ENCODE measurements at regions not wholly inside any gene's neighbourhood (a gene's known extent, or its start where the extent isn't known, plus 50 kb on each side); places are given as distances from the start of the nearest gene placed in this dataset.

GRCh38 chr1:74834261-74834660 lies 101.3 kb downstream of the TYW3 start:
- intact Hi-C loops (cut with micrococcal nuclease): no loop called here
- H3K4me1 ChIP-seq (ENCODE audit: control insufficient read depth in 1 of 2, insufficient read depth in 2 of 2, low read length in 2 of 2): no peaks in the 10 kb centered on the region
- CTCF ChIA-PET: no interaction called here
- H2AFZ ChIP-seq (ENCODE audit: low read depth, low read length, poor library complexity, severe bottlenecking): no peak overlapping the region
- BruUV-seq (replicated peaks): no TSS peak
- no peak for TF ChIP-seq REST (IDR thresholded peaks at IDR 0.05; ENCODE audit: low read depth)
- POLR2A ChIA-PET: no interaction called here
- no peaks in the 10 kb centered on the region for H3K9me2 ChIP-seq (ENCODE audit: insufficient read depth)
- ATAC-seq (no peak), DNase-seq (ENCODE audit: low read depth, low spot score) (no peak)
- H3K36me3 ChIP-seq (ENCODE audit: control insufficient read depth in 1 of 2, insufficient read depth in 2 of 2, low read length in 2 of 2): no peaks in the 10 kb centered on the region
- H4K20me1 ChIP-seq (ENCODE audit: insufficient read depth): no peaks in the 10 kb centered on the region
- no peaks in the 10 kb centered on the region for H3K9me3 ChIP-seq (ENCODE audit: control insufficient read depth in 1 of 2, insufficient read depth in 1 of 2, low read depth in 1 of 2, low read length in 2 of 2)
- H3K9ac ChIP-seq (ENCODE audit: low read length): no peak overlapping the region
- RAD21 ChIA-PET (ENCODE audit: low non-redundant PET in 1 of 2, low total read pairs in 2 of 2, uncharacterized antibody in 2 of 2, unreplicated experiment in 2 of 2): no interaction called here
- no peak overlapping the region for H3K27ac ChIP-seq (ENCODE audit: low read depth, low read length)
- H3K79me2 ChIP-seq (ENCODE audit: insufficient read depth, low read length): no peaks in the 10 kb centered on the region
- no peak overlapping the region for H3K4me2 ChIP-seq (ENCODE audit: low read length)
- peaks cover 45% of the 10 kb centered on the region for H3K27me3 ChIP-seq (ENCODE audit: insufficient read depth, low read length)
- no peak overlapping the region for H3K4me3 ChIP-seq (replicated peaks in 1 of 2; ENCODE audit: low read depth in 1 of 2, low read length in 2 of 2)

- H3K27me3 ChIP-seq (ENCODE audit: insufficient read depth, low read length): peaks cover 45% of the 10 kb centered on the region
- H3K4me1 ChIP-seq (ENCODE audit: control insufficient read depth in 1 of 2, insufficient read depth in 2 of 2, low read length in 2 of 2): no peaks in the 10 kb centered on the region
- H3K9me3 ChIP-seq (ENCODE audit: control insufficient read depth in 1 of 2, insufficient read depth in 1 of 2, low read depth in 1 of 2, low read length in 2 of 2): no peaks in the 10 kb centered on the region
- POLR2A ChIA-PET: no interaction called here
- H3K9ac ChIP-seq (ENCODE audit: low read length): no peak overlapping the region
- no TSS peak for BruUV-seq (replicated peaks)
- H3K4me2 ChIP-seq (ENCODE audit: low read length): no peak overlapping the region
- no peaks in the 10 kb centered on the region for H3K36me3 ChIP-seq (ENCODE audit: control insufficient read depth in 1 of 2, insufficient read depth in 2 of 2, low read length in 2 of 2)
- no peak overlapping the region for H3K4me3 ChIP-seq (replicated peaks in 1 of 2; ENCODE audit: low read depth in 1 of 2, low read length in 2 of 2)
- no peaks in the 10 kb centered on the region for H4K20me1 ChIP-seq (ENCODE audit: insufficient read depth)
- CTCF ChIA-PET: no interaction called here
- intact Hi-C loops (cut with micrococcal nuclease): no loop called here
- ATAC-seq: no peak
- RAD21 ChIA-PET (ENCODE audit: low non-redundant PET in 1 of 2, low total read pairs in 2 of 2, uncharacterized antibody in 2 of 2, unreplicated experiment in 2 of 2): no interaction called here
- no peak overlapping the region for H2AFZ ChIP-seq (ENCODE audit: low read depth, low read length, poor library complexity, severe bottlenecking)
- no peak for DNase-seq (ENCODE audit: low read depth, low spot score)
- H3K27ac ChIP-seq (ENCODE audit: low read depth, low read length): no peak overlapping the region
- H3K79me2 ChIP-seq (ENCODE audit: insufficient read depth, low read length): no peaks in the 10 kb centered on the region
- no peaks in the 10 kb centered on the region for H3K9me2 ChIP-seq (ENCODE audit: insufficient read depth)
- TF ChIP-seq EZH2 (IDR thresholded peaks at IDR 0.05) (no peak), CEBPB (IDR thresholded peaks at IDR 0.05; ENCODE audit: low read depth) (no peak), POLR2AphosphoS5 (IDR thresholded peaks at IDR 0.05; ENCODE audit: low read depth, low read length) (no peak), ATF3 (IDR thresholded peaks at IDR 0.05) (no peak), TCF7L2 (IDR thresholded peaks at IDR 0.05; ENCODE audit: borderline replicate concordance, extremely low read depth, insufficient read depth, insufficient read length) (no peak), ZFX (IDR thresholded peaks at IDR 0.05) (no peak), ELF1 (IDR thresholded peaks at IDR 0.05; ENCODE audit: borderline replicate concordance, low read depth) (no peak), SRF (IDR thresholded peaks at IDR 0.05; ENCODE audit: low read depth) (no peak), JUND (IDR thresholded peaks at IDR 0.05) (no peak), REST (IDR thresholded peaks at IDR 0.05; ENCODE audit: low read depth) (no peak)
- TF ChIP-seq, protein P1, sequence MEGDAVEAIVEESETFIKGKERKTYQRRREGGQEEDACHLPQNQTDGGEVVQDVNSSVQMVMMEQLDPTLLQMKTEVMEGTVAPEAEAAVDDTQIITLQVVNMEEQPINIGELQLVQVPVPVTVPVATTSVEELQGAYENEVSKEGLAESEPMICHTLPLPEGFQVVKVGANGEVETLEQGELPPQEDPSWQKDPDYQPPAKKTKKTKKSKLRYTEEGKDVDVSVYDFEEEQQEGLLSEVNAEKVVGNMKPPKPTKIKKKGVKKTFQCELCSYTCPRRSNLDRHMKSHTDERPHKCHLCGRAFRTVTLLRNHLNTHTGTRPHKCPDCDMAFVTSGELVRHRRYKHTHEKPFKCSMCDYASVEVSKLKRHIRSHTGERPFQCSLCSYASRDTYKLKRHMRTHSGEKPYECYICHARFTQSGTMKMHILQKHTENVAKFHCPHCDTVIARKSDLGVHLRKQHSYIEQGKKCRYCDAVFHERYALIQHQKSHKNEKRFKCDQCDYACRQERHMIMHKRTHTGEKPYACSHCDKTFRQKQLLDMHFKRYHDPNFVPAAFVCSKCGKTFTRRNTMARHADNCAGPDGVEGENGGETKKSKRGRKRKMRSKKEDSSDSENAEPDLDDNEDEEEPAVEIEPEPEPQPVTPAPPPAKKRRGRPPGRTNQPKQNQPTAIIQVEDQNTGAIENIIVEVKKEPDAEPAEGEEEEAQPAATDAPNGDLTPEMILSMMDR (IDR thresholded peaks at IDR 0.05 in 2 of 3, conservative IDR thresholded peaks at IDR 0.05 in 1 of 3; ENCODE audit: borderline replicate concordance in 1 of 3, insufficient read depth in 1 of 3, low read depth in 2 of 3, low read length in 2 of 3): no peak
Measured at GRCh38 chr1:74835051-74835450, 102.1 kb downstream of the TYW3 start.

All from HCT116 (cell line).